ENCODE measurements at regions not wholly inside any gene's neighbourhood (a gene's known extent, or its start where the extent isn't known, plus 50 kb on each side); places are given as distances from the start of the nearest gene placed in this dataset.
"Not testable (repeated sequence)": the region's sequence is repeated elsewhere in the genome, so short reads cannot be mapped to it uniquely, and the experiment has no call there.

DNA sequence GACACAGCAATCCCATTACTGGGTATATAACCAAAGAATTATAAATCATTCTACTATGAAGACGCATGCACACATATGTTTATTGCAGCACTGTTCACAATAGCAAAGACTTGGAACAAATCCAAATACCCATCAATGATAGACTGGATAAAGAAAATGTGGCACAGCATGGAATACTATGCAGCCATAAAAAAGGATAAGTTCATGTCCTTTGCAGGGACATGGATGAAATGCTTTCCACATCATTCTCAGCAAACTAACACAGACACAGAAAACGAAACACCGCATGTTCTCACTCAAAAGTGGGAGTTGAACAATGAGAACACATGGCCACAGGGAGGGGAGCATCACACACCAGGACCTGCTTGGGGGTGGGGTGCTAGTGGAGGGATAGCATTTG is 613.0 kb downstream of the RFPL4B start:
- not testable (repeated sequence) for H3K27ac Mint-ChIP-seq (ENCODE audit: low read depth); H3K27me3 Mint-ChIP-seq; DNase-seq (ENCODE audit: low spot score in 2 of 2); H3K4me3 Mint-ChIP-seq; H3K36me3 Mint-ChIP-seq (ENCODE audit: insufficient read depth); H3K4me1 Mint-ChIP-seq; ATAC-seq (replicated peaks; ENCODE audit: extremely low read depth, poor library complexity, severe bottlenecking)
- peaks cover 26% of the 10 kb centered on the region for H3K9me3 Mint-ChIP-seq

DNA sequence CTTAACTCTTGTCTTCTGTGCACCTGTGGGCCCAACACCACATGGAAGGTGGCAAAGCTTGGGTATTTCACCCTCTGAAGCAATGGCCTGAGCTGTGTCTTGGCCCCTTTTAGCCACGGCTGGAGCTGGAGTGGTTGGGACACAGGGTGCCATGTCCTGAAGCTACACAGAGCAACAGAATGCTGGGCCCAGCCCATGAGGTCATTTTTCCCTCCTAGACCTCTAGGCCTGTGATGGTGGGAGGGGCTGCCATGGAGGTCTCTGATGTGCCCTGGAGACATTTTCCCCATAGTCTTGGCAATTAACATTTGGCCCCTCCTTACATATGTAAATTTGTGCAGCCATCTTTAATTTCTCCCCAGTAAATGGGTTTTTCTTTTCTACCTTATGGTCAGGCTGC is 620.8 kb downstream of the RFPL4B start:
- Mint-ChIP-seq H3K9me3 (peaks cover 20% of the 10 kb centered on the region), H3K4me3 (no peak overlapping the region), H3K27ac (ENCODE audit: low read depth) (no peak overlapping the region), H3K4me1 (no peaks in the 10 kb centered on the region), H3K36me3 (ENCODE audit: insufficient read depth) (no peaks in the 10 kb centered on the region), H3K27me3 (no peaks in the 10 kb centered on the region)
- ATAC-seq (replicated peaks; ENCODE audit: extremely low read depth, poor library complexity, severe bottlenecking) (no peak), DNase-seq (ENCODE audit: low spot score in 2 of 2) (no peak)

DNA sequence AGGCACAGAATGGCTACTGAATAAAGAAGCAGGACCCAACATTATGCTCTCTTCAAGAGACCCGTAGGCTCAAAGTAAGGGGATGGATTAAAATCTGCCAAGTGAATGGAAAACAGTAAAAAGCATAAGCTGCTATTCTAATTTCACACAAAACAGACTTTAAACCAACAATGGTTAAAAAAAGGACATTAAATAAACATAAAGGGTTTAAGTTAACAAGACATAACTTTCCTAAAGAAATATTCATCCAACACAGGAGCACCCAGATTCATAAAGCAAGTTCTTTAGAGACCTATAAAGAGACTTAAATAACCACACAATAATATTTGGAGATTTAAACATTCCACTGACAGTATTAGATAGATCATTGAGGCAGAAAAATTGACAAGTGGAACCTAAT is 624.5 kb downstream of the RFPL4B start:
- Mint-ChIP-seq H3K36me3 (ENCODE audit: insufficient read depth) (no peaks in the 10 kb centered on the region), H3K4me1 (no peaks in the 10 kb centered on the region), H3K9me3 (peaks cover 29% of the 10 kb centered on the region), H3K27me3 (no peaks in the 10 kb centered on the region), H3K27ac (ENCODE audit: low read depth) (no peak overlapping the region), H3K4me3 (no peak overlapping the region)
- ATAC-seq (replicated peaks; ENCODE audit: extremely low read depth, poor library complexity, severe bottlenecking) (no peak), DNase-seq (ENCODE audit: low spot score in 2 of 2) (no peak)

DNA sequence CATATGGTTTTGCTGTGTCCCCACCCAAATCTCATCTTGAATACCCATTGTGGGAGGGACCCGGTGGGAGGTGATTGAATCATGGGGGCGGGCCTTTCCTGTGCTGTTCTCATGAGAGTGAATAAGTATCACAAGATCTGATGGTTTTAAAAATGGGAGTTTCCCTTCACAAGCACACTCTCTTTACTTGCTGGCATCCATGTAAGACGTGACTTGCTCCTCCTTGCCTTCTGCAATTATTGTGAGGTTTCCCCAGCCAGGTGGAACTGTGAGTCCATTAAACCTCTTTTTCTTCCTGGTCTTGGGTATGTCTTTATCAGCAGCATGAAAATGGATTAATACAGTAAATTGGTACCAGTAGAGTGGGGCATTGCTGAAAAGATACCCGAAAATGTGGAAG is 627.8 kb downstream of the RFPL4B start:
- H3K4me1 Mint-ChIP-seq; H3K27ac Mint-ChIP-seq (ENCODE audit: low read depth); H3K4me3 Mint-ChIP-seq; H3K36me3 Mint-ChIP-seq (ENCODE audit: insufficient read depth); DNase-seq (ENCODE audit: low spot score in 2 of 2); H3K27me3 Mint-ChIP-seq; ATAC-seq (replicated peaks; ENCODE audit: extremely low read depth, poor library complexity, severe bottlenecking): not testable (repeated sequence)
- H3K9me3 Mint-ChIP-seq: peaks cover 16% of the 10 kb centered on the region

DNA sequence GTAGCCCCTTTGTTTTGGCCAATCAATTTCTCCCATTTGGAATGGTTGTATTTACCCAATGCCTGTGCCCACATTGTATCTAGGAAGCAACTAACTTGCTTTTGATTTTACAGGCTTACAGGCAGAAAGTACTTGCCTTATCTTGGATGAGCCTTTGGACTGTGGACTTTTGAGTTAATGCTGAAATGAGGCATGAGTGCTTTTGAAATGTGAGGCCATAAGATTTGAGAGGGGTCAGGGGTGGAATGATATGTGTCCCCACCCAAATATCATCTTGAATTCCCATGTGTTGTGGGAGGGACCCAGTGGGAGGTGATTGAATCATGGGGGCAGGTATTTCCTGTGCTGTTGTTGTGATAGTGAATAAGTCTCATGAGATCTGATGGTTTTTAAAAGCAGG is 629.4 kb downstream of the RFPL4B start:
- peaks cover 12% of the 10 kb centered on the region for H3K9me3 Mint-ChIP-seq
- not testable (repeated sequence) for H3K36me3 Mint-ChIP-seq (ENCODE audit: insufficient read depth); ATAC-seq (replicated peaks; ENCODE audit: extremely low read depth, poor library complexity, severe bottlenecking); H3K27me3 Mint-ChIP-seq; DNase-seq (ENCODE audit: low spot score in 2 of 2); H3K4me3 Mint-ChIP-seq; H3K27ac Mint-ChIP-seq (ENCODE audit: low read depth); H3K4me1 Mint-ChIP-seq

DNA sequence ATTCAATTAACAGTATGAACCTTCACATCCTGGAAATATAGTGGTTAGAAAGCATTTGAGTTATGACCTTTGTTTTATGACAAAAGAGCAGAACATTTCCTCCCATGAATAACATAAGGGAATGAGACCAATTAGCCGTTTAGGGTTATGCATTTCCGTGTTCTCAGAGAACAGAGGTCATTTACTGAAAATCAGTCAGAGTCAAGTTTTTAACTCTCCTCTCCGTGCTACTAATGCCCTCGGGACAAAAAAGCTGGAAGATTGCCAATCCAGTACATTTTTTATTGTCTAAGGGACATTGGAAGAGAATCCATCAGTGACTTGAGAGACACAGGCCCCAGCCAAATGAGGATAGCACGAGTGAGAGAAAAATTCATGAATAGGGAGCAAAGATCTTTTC is 632.7 kb downstream of the RFPL4B start:
- peaks cover 7% of the 10 kb centered on the region for H3K9me3 Mint-ChIP-seq
- no peak for DNase-seq (ENCODE audit: low spot score in 2 of 2)
- H3K4me3 Mint-ChIP-seq: no peak overlapping the region
- no peaks in the 10 kb centered on the region for H3K36me3 Mint-ChIP-seq (ENCODE audit: insufficient read depth)
- no peak overlapping the region for H3K27ac Mint-ChIP-seq (ENCODE audit: low read depth)
- no peak for ATAC-seq (replicated peaks; ENCODE audit: extremely low read depth, poor library complexity, severe bottlenecking)
- no peaks in the 10 kb centered on the region for H3K27me3 Mint-ChIP-seq
- H3K4me1 Mint-ChIP-seq: no peaks in the 10 kb centered on the region

DNA sequence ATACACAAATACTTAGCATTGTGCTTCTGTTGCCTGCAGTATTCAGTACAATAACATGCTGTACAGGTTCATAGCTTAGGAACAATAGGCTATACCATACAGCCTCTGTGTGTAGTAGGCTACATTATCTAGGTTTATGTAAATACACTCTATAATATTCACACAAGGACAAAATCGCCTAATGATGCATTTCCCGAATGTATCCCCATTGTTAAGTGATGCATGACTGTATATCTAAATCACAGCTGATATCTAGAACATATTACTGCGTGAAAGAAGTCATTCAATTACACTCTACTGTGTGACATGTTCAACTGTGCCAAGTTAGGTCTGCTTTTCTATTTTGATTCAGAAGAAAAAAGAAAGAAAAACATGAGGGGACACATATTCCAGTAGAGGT is 633.5 kb downstream of the RFPL4B start:
- Mint-ChIP-seq H3K4me3 (no peak overlapping the region), H3K27me3 (no peaks in the 10 kb centered on the region), H3K4me1 (no peaks in the 10 kb centered on the region), H3K27ac (ENCODE audit: low read depth) (no peak overlapping the region), H3K9me3 (no peaks in the 10 kb centered on the region), H3K36me3 (ENCODE audit: insufficient read depth) (no peaks in the 10 kb centered on the region)
- DNase-seq (ENCODE audit: low spot score in 2 of 2) (no peak), ATAC-seq (replicated peaks; ENCODE audit: extremely low read depth, poor library complexity, severe bottlenecking) (no peak)

DNA sequence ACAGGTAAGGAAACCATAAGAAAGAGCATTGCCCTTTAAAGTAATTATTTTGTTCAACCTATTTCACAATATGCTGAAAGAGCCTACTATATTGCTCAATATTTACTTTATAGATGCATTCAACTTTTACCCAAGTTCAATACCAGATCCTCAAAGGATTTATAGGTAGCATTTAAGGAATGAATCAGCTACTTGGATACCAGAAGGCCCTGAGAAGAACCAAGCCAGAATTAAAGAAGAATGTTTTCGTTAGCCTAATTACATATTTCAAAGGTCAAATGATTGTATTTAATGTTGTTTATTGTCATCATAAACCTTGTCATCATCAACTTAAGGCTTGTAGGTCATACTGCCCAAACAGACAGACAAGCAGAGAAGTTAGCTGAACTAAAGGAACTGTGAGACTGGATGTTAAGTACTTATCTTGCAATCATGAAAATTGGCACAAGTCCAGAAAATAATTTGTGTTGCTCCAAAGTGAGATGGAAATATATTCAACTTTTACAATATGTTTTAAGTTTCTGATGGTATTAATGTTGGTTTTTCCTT is 636.7 kb downstream of the RFPL4B start:
- H3K27ac Mint-ChIP-seq (ENCODE audit: low read depth): no peak overlapping the region
- H3K4me3 Mint-ChIP-seq: no peak overlapping the region
- no peaks in the 10 kb centered on the region for H3K36me3 Mint-ChIP-seq (ENCODE audit: insufficient read depth)
- H3K9me3 Mint-ChIP-seq: no peaks in the 10 kb centered on the region
- DNase-seq (ENCODE audit: low spot score in 2 of 2) (no peak), ATAC-seq (replicated peaks; ENCODE audit: extremely low read depth, poor library complexity, severe bottlenecking) (no peak)
- no peaks in the 10 kb centered on the region for H3K27me3 Mint-ChIP-seq
- no peaks in the 10 kb centered on the region for H3K4me1 Mint-ChIP-seq

DNA sequence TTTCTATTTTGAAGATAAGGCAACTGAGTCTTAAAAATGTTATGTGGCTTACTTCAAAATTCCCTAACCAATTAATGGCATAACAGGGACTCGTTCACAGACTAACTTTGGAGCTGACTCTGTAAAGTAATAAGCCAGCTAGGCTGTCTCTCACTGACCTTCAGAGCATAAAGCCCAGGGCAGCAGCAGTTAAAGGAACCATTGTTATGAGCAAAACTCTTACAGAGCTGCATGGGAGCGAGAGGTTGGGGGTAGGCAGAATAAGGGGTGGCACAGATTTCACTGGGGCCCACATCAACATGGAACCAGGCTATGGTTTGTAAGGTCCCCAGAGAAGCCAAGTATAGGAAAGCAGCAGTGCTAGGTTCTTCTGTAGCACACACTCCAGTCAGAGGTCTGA is 637.8 kb downstream of the RFPL4B start:
- DNase-seq (ENCODE audit: low spot score in 2 of 2) (no peak), ATAC-seq (replicated peaks; ENCODE audit: extremely low read depth, poor library complexity, severe bottlenecking) (no peak)
- H3K27me3 Mint-ChIP-seq: no peaks in the 10 kb centered on the region
- no peaks in the 10 kb centered on the region for H3K36me3 Mint-ChIP-seq (ENCODE audit: insufficient read depth)
- no peaks in the 10 kb centered on the region for H3K9me3 Mint-ChIP-seq
- no peak overlapping the region for H3K27ac Mint-ChIP-seq (ENCODE audit: low read depth)
- H3K4me3 Mint-ChIP-seq: no peak overlapping the region
- no peaks in the 10 kb centered on the region for H3K4me1 Mint-ChIP-seq

DNA sequence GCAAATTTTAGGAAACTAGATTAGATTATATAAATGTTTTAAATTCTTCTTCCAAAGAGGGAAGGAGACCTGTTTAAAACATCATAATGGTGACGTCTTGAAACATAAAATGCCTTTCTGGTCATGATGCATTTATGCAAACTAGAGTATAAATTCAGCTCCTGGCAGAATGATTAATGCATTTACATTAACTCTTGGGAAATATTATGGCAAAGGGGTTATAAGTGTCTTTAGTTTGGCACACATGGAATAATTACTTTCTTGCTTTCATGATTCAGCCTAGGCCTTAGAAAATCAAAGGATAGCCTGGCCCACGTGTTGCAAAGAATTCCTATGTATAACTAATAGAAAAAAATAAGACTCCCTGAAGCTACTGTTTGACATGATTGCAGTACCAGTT is 639.2 kb downstream of the RFPL4B start:
- no peaks in the 10 kb centered on the region for H3K36me3 Mint-ChIP-seq (ENCODE audit: insufficient read depth)
- peaks cover 9% of the 10 kb centered on the region for H3K9me3 Mint-ChIP-seq
- no peaks in the 10 kb centered on the region for H3K27me3 Mint-ChIP-seq
- H3K27ac Mint-ChIP-seq (ENCODE audit: low read depth): no peak overlapping the region
- H3K4me1 Mint-ChIP-seq: no peaks in the 10 kb centered on the region
- no peak for ATAC-seq (replicated peaks; ENCODE audit: extremely low read depth, poor library complexity, severe bottlenecking)
- no peak for DNase-seq (ENCODE audit: low spot score in 2 of 2)
- no peak overlapping the region for H3K4me3 Mint-ChIP-seq

DNA sequence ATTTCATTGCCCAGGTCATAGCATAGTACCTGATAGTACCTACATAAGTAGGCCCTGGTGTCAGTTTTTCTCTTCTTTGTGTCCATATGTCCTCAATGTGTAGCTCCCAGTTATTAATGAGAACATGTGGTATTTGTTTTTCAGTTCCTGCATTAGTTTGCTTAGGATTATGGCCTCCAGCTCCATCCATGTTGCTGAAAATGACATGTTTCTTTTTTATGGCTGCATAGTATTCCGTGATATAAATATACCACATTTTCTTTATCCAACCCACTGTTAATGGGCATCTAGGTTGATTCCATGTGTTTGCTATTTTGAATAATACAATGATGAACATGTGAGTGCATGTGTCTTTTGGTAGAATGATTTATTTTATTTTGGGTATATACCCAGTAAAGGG is 641.6 kb downstream of the RFPL4B start:
- Mint-ChIP-seq H3K4me1 (no peaks in the 10 kb centered on the region), H3K27ac (ENCODE audit: low read depth) (no peak overlapping the region), H3K9me3 (peaks cover 9% of the 10 kb centered on the region), H3K4me3 (no peak overlapping the region), H3K36me3 (ENCODE audit: insufficient read depth) (no peaks in the 10 kb centered on the region), H3K27me3 (no peaks in the 10 kb centered on the region)
- ATAC-seq (replicated peaks; ENCODE audit: extremely low read depth, poor library complexity, severe bottlenecking): no peak
- no peak for DNase-seq (ENCODE audit: low spot score in 2 of 2)

DNA sequence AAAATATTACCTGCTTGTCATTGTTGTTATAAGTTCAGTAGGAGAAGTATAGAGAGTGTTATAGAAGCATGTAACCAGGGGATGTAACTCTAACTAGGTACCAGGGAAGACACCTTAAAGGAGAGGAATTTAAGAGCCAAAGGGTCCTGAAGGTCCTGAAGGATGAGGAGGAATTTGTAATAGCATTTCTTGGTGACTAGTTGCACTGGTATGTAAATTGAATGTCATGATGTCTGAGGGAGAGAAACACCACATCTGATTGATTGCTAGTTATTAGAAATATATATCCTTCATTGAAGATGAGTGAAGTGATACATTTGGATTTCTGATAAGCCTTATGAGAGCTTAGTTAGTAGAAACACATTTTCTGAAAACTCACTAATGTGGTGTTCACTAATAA is 643.8 kb downstream of the RFPL4B start:
- Mint-ChIP-seq H3K9me3 (peaks cover 18% of the 10 kb centered on the region), H3K36me3 (ENCODE audit: insufficient read depth) (no peaks in the 10 kb centered on the region), H3K4me3 (no peak overlapping the region), H3K27ac (ENCODE audit: low read depth) (no peak overlapping the region), H3K4me1 (no peaks in the 10 kb centered on the region), H3K27me3 (no peaks in the 10 kb centered on the region)
- no peak for ATAC-seq (replicated peaks; ENCODE audit: extremely low read depth, poor library complexity, severe bottlenecking)
- DNase-seq (ENCODE audit: low spot score in 2 of 2): no peak

DNA sequence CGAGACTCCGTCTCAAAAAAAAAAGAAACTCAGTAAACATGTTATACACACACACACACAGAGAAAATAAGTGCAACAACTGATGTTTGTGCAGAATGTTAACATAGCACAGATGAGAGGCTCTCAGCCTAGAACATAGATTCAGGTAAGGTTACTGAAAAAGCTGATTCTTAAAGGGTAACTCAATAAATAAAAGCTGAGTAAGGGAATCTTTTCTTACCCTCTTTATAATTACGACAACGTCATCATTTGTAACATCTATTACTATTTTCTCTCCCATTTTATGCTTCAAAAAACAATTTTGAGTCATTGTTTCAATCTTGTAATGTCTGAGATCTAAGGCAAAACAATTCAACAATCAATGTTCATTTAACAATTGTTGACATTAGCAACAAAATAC is 644.8 kb downstream of the RFPL4B start:
- Mint-ChIP-seq H3K4me3 (no peak overlapping the region), H3K27ac (ENCODE audit: low read depth) (no peak overlapping the region), H3K9me3 (peaks cover 18% of the 10 kb centered on the region), H3K27me3 (no peaks in the 10 kb centered on the region), H3K36me3 (ENCODE audit: insufficient read depth) (no peaks in the 10 kb centered on the region), H3K4me1 (no peaks in the 10 kb centered on the region)
- ATAC-seq (replicated peaks; ENCODE audit: extremely low read depth, poor library complexity, severe bottlenecking): no peak
- no peak for DNase-seq (ENCODE audit: low spot score in 2 of 2)

Measured in central memory CD8-positive, alpha-beta T cell (primary cell).